ENCODE measurements at regions not wholly inside any gene's neighbourhood (a gene's known extent, or its start where the extent isn't known, plus 50 kb on each side); places are given as distances from the start of the nearest gene placed in this dataset.

DNA sequence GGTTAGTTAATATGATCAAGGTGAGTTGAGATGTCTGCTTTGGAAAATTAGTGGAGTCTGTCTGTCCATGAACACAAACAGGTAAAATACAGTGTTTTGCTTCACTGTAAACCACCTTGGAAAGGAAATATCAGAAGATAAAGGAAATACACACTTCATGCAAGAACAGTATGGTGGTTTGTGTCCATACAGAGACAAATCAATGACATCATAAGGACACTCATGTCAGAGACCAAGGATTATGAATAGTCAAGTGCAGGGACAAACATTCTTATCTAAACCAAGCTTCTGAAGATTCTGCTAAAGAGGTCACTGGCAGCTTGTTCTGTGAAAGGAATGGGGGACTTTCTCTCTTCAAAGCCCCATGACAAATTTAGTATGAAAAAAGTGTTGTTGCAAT lies 322.9 kb upstream of the F9 start:
- no peak for TF ChIP-seq FIP1L1 (IDR thresholded peaks at IDR 0.05; ENCODE audit: borderline replicate concordance, insufficient read depth, low read depth, low read length)
- no peak for TF ChIP-seq BRF2 (CRISPR knock-in tag; IDR thresholded peaks at IDR 0.05)

Data from HepG2 (cell line).